Epithelial cell of proximal tubule (primary cell): ENCODE measurements at regions not wholly inside any gene's neighbourhood (a gene's known extent, or its start where the extent isn't known, plus 50 kb on each side); places are given as distances from the start of the nearest gene placed in this dataset.
A peak's percentile ranks its signal among the peaks of the same experiment; 100 is the strongest.

Source experiments
- DNase-seq: peaks from one replicate; pipeline ENCODE4 v3.0.0-alpha.2; 2011; ENCODE audit warnings: low read depth
- H3K4me3 ChIP-seq: 2 replicates; pipeline ENCODE4 v1.5.1; 2011; ENCODE audit warnings: low read depth, mild to moderate bottlenecking, low read length
- TF ChIP-seq, protein P1 (sequence below): conservative IDR thresholded peaks from 2 replicates; pipeline ENCODE4 v1.5.1; 2012; ENCODE audit warnings: low read depth, mild to moderate bottlenecking, low read length

DNA sequence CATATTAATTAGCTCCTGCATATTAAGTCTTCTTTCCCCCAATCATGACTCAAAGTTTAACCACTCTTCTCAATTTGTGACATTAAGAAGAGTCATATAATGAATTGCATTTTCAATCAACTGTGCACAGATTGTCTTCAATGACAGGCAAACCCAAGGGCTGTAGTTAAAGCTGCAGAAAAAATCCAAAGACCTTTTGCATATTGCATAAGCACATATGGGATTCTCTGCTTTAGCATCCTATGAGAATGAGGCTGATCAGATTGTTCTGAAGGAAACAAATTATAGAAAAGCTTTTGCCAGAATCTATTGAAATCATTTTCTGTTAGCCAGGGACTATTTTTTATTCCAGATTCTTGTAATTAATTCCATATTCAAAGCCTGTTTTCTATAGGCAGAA lies 112.3 kb downstream of the FAM170A start:
- TF ChIP-seq, protein P1, sequence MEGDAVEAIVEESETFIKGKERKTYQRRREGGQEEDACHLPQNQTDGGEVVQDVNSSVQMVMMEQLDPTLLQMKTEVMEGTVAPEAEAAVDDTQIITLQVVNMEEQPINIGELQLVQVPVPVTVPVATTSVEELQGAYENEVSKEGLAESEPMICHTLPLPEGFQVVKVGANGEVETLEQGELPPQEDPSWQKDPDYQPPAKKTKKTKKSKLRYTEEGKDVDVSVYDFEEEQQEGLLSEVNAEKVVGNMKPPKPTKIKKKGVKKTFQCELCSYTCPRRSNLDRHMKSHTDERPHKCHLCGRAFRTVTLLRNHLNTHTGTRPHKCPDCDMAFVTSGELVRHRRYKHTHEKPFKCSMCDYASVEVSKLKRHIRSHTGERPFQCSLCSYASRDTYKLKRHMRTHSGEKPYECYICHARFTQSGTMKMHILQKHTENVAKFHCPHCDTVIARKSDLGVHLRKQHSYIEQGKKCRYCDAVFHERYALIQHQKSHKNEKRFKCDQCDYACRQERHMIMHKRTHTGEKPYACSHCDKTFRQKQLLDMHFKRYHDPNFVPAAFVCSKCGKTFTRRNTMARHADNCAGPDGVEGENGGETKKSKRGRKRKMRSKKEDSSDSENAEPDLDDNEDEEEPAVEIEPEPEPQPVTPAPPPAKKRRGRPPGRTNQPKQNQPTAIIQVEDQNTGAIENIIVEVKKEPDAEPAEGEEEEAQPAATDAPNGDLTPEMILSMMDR, result no peak
- H3K4me3 ChIP-seq, result no peak overlapping the region
- DNase-seq, result no peak

DNA sequence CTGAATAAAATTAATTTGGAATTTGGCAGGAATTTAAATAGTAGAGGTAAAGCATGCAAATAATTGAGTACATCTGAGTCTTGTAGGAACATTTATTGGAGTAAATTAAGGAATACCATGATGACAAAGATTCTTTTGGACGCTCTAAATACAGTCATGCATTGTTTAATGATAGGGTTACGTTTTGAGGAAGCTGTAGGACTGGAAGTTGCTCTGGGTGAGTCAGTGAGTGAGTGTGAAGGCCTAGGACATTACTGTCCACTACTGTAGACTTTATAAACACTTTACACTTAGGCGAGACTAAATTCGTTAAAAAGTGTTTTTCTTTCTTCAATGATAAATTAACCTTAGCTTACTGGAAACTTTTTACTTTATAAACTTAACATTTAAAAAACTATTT lies 113.0 kb downstream of the FAM170A start:
- H3K4me3 ChIP-seq, result no peak overlapping the region
- no peak for DNase-seq
- TF ChIP-seq, protein P1, result no peak

DNA sequence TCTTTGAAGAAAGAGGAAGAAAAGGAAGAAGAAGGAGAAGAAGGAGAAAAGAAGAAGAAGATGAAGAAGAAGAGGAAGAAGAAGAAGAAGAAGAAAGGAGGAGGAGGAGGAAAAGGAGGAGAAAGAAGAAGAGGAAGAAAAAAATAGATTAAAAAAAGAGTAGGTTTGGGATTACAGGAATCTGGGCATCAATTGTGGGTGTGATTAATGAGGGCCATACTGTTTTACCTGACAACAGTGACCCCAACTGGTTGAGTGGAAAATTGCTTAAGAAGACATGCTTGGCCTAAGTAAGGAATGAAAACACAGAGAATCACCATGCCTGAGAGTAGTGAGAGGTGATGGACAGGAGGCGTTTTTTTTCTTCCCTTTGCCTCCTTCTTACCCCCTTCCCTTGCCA lies 114.6 kb downstream of the FAM170A start:
- TF ChIP-seq, protein P1, result peak; percentile 66
- DNase-seq, result peak; percentile 10
- H3K4me3 ChIP-seq, result no peak overlapping the region

DNA sequence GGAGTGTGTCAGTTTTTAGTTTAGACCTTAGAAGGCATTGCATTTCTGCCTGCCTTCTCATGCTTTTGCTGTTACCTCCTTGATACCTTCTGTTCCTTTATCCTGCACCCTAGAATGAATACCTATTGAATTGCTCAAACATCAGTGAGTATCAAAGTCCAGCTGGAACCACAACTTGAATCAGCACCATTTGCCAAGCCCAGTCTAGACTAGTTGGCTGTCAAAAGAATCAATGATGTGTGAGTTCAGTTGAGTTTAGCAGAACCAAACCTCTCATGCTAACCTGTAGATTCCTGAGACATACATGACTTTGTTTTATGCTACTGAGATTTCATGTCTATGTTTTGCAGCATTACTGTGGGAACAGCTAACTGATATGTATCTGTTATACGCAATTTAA lies 116.6 kb downstream of the FAM170A start:
- TF ChIP-seq, protein P1, result no peak
- H3K4me3 ChIP-seq, result no peak overlapping the region
- DNase-seq, result peak; percentile 13

DNA sequence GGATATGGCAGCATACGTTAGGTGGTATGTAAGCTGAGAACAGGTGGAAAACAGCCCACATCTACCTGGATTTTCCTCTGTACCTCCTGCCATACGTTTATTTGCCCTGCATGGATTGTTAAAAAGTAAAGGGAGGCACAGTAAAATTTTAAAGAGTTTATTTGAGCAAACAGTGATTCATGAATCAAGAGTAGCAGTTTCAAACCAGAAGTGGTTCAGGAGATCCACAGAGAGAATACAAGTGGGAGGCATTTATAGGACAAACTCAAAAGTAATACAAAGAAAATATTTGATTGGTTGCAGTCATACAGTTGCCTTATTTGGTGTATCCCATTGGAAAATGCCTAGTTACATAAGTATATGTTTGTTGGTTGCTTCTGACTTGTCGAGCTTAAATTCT lies 117.6 kb downstream of the FAM170A start:
- DNase-seq, result no peak
- H3K4me3 ChIP-seq, result no peak overlapping the region
- TF ChIP-seq, protein P1, result no peak

DNA sequence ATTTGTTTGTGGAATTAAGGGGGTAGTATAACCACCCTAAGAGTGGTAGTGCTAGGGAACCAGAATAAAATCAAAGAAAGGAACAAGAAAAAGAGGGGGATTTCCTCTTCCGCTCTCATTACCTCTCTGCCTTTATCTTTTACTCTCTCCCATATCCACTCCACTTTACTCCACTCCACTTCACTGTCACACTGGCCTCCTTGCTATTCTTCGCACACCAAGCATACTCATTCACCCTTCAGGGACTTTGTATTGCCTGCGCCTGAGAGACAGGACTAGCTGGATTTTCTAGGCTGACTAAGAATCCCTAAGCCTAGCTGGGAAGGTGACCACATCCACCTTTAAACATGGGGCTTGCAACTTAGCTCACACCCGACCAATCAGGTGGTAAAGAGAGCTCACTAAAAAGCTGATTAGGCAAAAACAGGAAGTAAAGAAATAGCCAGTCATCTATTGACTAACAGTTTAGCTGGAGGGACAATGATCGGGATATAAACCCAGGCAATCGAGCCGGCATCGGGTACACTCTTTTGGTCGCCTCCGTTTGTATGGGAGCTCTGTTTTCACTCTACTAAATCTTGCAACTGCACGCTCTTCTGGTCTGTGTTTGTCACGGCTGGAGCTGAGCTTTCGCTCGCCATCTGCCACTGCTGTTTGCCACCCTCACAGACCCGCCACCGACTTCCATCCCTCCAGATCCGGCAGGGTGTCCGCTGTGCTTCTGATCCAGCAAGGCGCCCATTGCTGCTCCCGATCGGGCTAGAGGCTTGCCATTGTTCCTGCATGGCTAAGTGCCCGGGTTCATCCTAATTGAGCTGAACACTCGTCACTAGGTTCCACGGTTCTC lies 121.8 kb downstream of the FAM170A start:
- TF ChIP-seq, protein P1, result no peak
- H3K4me3 ChIP-seq, result no peak overlapping the region
- DNase-seq, result no peak

DNA sequence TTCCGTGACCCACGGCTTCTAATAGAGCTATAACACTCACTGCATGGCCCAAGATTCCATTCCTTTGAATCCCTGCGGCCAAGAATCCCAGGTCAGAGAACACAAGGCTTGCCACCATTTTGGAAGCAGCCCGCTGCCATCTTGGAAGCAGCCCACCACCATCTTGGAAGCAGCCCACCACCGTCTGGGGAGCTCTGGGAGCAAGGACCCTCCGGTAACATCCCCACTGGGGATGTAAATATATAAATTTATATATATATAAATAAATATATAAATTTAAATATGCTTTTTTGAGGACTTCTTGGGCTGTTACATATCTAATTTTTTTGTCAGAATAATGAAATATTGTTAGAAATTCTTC lies 122.4 kb downstream of the FAM170A start:
- no peak for DNase-seq
- TF ChIP-seq, protein P1, result no peak
- H3K4me3 ChIP-seq, result no peak overlapping the region
